OCI-LY3 (cell line): ENCODE measurements at regions not wholly inside any gene's neighbourhood (a gene's known extent, or its start where the extent isn't known, plus 50 kb on each side); places are given as distances from the start of the nearest gene placed in this dataset.

Experiments
- EZH2phosphoT487 ChIP-seq: fragments of 200-600 bp; shearing (Covaris generic); IDR thresholded peaks from 2 replicates; pipeline ENCODE4 v1.6.1; 2018; ENCODE audit warnings: antibody characterized with exemption, mixed run types, low read depth
- TF ChIP-seq, protein P1 (sequence below): fragments of 200-600, 300-600 bp; sonication (generic); IDR thresholded peaks from 2 replicates; pipeline ENCODE4 v1.5.1; 2014; ENCODE audit warnings: antibody characterized with exemption, low read length, low read depth

DNA sequence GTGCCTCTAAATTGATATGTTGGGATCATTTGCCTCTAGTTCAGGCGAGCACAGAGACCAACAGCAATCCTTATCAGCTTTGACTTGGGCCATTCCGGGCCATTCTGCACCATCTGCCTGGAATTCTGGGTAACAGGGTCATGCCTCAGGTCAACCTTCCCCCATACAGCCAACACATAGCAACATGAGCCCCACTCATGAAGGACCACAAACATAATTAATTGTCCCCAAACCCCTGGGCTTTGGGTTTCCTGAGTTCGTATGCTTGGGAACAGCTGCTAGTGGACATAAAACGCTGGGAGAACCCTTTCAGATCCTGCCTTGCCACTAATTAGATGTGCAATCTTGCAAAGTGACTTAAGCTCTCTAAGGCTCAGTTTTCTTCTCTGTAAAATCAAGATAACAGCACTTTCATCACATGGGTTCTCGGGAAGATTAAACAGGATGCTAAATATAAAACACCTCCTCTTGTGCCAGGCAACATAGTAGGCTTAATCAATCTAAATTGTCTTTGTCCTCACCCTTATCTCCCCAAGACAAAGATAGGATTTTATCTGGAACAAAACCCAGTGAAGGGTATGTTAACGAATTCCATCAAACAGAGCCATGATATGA is 426.5 kb downstream of the CD83 start:
- TF ChIP-seq, protein P1, sequence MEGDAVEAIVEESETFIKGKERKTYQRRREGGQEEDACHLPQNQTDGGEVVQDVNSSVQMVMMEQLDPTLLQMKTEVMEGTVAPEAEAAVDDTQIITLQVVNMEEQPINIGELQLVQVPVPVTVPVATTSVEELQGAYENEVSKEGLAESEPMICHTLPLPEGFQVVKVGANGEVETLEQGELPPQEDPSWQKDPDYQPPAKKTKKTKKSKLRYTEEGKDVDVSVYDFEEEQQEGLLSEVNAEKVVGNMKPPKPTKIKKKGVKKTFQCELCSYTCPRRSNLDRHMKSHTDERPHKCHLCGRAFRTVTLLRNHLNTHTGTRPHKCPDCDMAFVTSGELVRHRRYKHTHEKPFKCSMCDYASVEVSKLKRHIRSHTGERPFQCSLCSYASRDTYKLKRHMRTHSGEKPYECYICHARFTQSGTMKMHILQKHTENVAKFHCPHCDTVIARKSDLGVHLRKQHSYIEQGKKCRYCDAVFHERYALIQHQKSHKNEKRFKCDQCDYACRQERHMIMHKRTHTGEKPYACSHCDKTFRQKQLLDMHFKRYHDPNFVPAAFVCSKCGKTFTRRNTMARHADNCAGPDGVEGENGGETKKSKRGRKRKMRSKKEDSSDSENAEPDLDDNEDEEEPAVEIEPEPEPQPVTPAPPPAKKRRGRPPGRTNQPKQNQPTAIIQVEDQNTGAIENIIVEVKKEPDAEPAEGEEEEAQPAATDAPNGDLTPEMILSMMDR, result no peak
- no peak for TF ChIP-seq EZH2phosphoT487
